HG02588 (cell line): ENCODE measurements at regions not wholly inside any gene's neighbourhood (a gene's known extent, or its start where the extent isn't known, plus 50 kb on each side); places are given as distances from the start of the nearest gene placed in this dataset.
"Not testable (repeated sequence)": the region's sequence is repeated elsewhere in the genome, so short reads cannot be mapped to it uniquely, and the experiment has no call there.

Experiments used
- ATAC-seq: cut with Tn5 transposase; IDR thresholded peaks from one replicate; pipeline ENCODE4 v1.9.1; 2021; ENCODE audit warnings: mild to moderate bottlenecking, moderate library complexity; ENCODE audit not compliant: unreplicated experiment

- ATAC-seq, result no peak
Measured at GRCh38 chr2:171266102-171266501, 105.4 kb upstream of the TLK1 start.

- ATAC-seq, result not testable (repeated sequence)
Measured at GRCh38 chr2:171261529-171261928, 100.8 kb upstream of the TLK1 start.

- ATAC-seq, result no peak
Measured at GRCh38 chr2:171260471-171261424, 100.1 kb upstream of the TLK1 start.

GRCh38 chr2:171254666-171255065 is 94.0 kb upstream of the TLK1 start:
- ATAC-seq, result no peak

GRCh38 chr2:171253900-171254650 is 93.4 kb upstream of the TLK1 start:
- ATAC-seq, result no peak

- ATAC-seq, result no peak
Measured at GRCh38 chr2:171253279-171253678, 92.6 kb upstream of the TLK1 start.

GRCh38 chr2:171249689-171250088 is 89.0 kb upstream of the TLK1 start:
- ATAC-seq, result no peak

GRCh38 chr2:171247741-171248662 is 87.3 kb upstream of the TLK1 start:
- ATAC-seq, result peak; percentile 50

GRCh38 chr2:171244970-171245782 is 84.5 kb upstream of the TLK1 start:
- ATAC-seq, result no peak

- ATAC-seq, result no peak
Measured at GRCh38 chr2:171244466-171244969, 83.8 kb upstream of the TLK1 start.

- no peak for ATAC-seq
Measured at GRCh38 chr2:171241771-171242170, 81.1 kb upstream of the TLK1 start.

- no peak for ATAC-seq
Measured at GRCh38 chr2:171238946-171239345, 78.3 kb upstream of the TLK1 start.

- no peak for ATAC-seq
Measured at GRCh38 chr2:171237751-171238505, 77.2 kb upstream of the TLK1 start.

- ATAC-seq, result no peak
Measured at GRCh38 chr2:171235262-171235881, 74.7 kb upstream of the TLK1 start.

GRCh38 chr2:171230176-171230575 is 69.5 kb upstream of the TLK1 start:
- ATAC-seq, result no peak

GRCh38 chr2:171228826-171229225 is 68.1 kb upstream of the TLK1 start:
- ATAC-seq, result no peak

GRCh38 chr2:171227066-171227782 is 66.5 kb upstream of the TLK1 start:
- no peak for ATAC-seq

GRCh38 chr2:171226461-171226860 is 65.8 kb upstream of the TLK1 start:
- no peak for ATAC-seq
